GM20000 (cell line): ENCODE measurements at regions not wholly inside any gene's neighbourhood (a gene's known extent, or its start where the extent isn't known, plus 50 kb on each side); places are given as distances from the start of the nearest gene placed in this dataset.

ENCODE experiments used
- DNase-seq: peaks from one replicate; pipeline ENCODE4 v3.0.0; 2012; ENCODE audit warnings: low spot score
- TF ChIP-seq, protein P1 (sequence below): IDR thresholded peaks from 2 replicates; pipeline ENCODE4 v1.5.1; 2012; ENCODE audit warnings: mild to moderate bottlenecking, control low read depth; ENCODE audit errors: extremely low read depth, missing control alignments

DNA sequence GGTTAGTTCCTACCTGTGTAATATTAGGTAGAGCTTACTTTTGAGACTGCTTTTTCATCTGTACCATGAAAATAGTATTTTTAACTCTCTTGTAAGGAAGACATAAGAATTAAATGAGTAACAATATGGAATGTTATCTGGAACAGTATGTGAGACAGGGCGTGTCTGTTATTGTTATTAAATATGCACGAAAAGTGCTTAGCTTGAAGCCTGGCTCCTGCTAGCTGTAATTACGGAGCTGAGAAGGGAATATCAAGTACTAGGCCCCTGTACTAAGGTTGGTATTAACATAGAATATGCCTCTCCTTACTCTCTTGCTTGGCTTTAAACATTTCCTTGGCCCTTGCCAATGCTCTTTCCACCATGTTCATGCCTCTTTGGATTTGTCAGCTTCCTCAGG, 194.0 kb downstream of the FAM76B start:
- DNase-seq: no peak
- TF ChIP-seq, protein P1, sequence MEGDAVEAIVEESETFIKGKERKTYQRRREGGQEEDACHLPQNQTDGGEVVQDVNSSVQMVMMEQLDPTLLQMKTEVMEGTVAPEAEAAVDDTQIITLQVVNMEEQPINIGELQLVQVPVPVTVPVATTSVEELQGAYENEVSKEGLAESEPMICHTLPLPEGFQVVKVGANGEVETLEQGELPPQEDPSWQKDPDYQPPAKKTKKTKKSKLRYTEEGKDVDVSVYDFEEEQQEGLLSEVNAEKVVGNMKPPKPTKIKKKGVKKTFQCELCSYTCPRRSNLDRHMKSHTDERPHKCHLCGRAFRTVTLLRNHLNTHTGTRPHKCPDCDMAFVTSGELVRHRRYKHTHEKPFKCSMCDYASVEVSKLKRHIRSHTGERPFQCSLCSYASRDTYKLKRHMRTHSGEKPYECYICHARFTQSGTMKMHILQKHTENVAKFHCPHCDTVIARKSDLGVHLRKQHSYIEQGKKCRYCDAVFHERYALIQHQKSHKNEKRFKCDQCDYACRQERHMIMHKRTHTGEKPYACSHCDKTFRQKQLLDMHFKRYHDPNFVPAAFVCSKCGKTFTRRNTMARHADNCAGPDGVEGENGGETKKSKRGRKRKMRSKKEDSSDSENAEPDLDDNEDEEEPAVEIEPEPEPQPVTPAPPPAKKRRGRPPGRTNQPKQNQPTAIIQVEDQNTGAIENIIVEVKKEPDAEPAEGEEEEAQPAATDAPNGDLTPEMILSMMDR: no peak

DNA sequence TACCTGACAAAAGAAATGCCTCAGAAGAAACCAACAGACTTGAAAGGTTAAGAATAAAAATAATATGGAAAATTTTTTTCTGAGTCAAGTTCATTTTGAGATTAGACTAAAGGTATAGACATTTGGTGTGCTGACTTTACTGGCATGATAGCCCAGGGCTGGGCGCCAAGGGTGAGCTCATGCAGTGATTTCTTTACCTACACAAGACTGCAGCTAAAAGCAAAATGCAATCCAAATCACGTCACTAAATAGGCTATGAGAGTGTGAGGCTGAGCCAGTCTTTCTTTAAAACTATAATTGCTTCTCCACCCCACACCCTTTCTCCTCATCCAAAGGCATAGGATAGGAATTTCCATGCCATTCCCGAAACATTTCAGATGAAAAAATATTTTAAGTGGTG, 196.5 kb downstream of the FAM76B start:
- TF ChIP-seq, protein P1: no peak
- DNase-seq: no peak

DNA sequence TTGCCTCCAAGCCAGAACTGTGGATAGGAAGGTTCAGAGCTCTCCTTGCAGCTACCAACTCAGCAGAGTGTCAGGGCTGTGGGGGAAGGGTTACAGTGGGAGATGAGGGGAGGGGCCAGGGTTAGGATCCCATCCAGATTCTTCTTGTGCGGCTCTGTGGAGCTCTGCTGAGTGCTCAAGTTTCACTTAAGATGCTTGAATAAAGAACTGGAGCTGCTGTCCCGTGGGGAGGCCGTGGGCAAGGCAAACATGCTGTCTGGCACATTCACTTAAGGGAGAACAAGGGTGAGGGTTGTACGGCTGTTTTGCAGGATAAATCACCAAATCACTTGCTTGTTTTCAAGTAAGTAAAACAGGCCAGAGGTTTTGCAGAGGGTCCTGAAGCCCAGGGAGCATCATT, 197.1 kb downstream of the FAM76B start:
- DNase-seq: no peak
- TF ChIP-seq, protein P1: no peak

DNA sequence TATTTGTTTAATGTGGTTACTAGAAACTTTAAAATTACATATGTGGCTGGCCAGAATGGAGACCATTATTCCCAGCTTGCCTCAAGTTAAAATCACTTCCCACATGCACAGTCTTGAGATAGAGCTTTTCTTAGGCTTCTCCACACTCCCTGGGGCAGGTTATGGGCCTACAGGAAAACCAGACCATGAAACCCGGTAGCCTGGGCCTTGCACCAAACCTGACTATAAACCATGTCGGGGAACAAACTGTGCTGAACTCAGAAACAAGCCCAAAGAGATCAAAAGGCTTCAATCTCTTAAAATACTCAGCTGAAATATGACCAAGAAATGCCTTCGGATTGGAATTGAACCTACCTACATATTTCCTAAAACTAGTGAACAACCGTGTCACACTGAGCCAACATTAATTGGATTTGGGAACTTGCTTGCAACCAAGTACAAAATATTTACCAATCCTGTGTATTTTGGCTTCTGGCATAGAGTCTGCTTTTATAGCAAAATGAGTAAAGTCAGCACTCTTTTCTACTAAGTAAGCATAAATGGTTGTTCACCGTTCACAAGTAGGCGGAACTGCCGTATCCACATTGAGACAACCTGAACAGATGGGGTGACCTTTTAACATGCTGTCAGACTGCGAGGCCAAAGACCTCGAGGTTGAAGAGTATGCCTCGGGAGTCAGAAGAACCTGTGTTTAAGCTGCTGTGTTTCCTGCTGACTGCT, 199.5 kb downstream of the FAM76B start:
- TF ChIP-seq, protein P1: no peak
- DNase-seq: no peak

DNA sequence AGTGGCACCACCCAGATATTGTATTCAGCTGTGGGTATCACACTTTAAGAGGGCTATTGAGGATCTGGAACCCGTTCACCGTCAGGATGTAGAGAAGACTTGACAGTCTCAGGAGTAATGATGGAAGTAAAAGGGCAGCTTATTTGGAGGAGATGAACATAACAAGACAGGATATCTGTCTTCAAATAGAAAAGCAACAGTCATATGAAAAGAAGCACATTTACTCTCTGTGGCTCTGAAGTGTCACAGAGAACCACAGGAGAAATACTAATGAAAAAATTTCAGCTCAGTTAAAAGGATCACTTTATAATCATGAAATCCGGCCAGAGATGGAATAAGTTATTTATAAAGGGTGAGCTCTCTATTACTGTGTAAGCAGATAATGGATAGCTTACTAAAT, 200.8 kb downstream of the FAM76B start:
- TF ChIP-seq, protein P1: no peak
- DNase-seq: no peak

DNA sequence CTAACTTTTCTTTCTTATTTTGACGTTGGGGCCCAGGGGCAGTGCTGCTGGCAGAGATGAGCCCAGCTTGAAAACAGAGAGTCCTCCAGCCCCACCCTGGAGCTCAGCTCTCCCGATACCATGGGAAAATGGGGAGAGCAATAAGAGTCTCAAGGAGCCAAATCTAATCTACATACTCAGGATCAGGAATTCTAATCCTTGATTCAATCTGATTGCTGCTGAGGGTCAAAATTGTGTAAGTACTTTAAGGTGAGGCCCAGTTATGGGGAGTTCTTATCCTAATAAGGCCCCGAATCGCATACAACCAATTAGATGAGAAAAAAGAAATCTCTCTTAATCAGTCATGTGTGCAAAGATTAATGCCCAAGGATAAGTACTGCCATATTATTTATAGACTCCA, 202.9 kb downstream of the FAM76B start:
- no peak for DNase-seq
- TF ChIP-seq, protein P1: no peak

DNA sequence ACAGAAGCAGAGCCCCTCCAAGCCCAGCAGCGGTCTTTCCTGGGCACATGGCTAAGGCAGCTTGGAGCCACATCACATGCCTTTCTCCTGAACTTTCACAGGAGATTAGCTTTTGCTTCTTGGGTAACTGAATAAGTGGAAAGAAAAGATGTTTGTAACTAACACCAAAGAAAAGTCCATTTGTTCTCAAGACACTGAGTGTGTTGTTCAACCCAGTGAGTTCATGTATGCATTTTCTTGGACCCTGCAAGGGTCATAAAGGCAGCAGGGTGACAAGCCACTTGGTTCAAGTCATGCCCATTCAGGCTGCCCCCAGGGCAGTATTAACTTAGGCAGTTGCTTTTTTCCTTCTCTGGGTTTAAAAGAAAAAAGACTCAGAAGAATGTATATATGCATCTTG, 203.4 kb downstream of the FAM76B start:
- no peak for DNase-seq
- TF ChIP-seq, protein P1: no peak
